ENCODE measurements at regions not wholly inside any gene's neighbourhood (a gene's known extent, or its start where the extent isn't known, plus 50 kb on each side); places are given as distances from the start of the nearest gene placed in this dataset.
A peak's percentile ranks its signal among the peaks of the same experiment; 100 is the strongest.
"Not testable (repeated sequence)": the region's sequence is repeated elsewhere in the genome, so short reads cannot be mapped to it uniquely, and the experiment has no call there.

- no peak for TF ChIP-seq POLR2AphosphoS5 (IDR thresholded peaks at IDR 0.05)
- no peak for TF ChIP-seq POLR2A (IDR thresholded peaks at IDR 0.05)
- TF ChIP-seq, protein P1, sequence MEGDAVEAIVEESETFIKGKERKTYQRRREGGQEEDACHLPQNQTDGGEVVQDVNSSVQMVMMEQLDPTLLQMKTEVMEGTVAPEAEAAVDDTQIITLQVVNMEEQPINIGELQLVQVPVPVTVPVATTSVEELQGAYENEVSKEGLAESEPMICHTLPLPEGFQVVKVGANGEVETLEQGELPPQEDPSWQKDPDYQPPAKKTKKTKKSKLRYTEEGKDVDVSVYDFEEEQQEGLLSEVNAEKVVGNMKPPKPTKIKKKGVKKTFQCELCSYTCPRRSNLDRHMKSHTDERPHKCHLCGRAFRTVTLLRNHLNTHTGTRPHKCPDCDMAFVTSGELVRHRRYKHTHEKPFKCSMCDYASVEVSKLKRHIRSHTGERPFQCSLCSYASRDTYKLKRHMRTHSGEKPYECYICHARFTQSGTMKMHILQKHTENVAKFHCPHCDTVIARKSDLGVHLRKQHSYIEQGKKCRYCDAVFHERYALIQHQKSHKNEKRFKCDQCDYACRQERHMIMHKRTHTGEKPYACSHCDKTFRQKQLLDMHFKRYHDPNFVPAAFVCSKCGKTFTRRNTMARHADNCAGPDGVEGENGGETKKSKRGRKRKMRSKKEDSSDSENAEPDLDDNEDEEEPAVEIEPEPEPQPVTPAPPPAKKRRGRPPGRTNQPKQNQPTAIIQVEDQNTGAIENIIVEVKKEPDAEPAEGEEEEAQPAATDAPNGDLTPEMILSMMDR (IDR thresholded peaks at IDR 0.05): no peak
- intact Hi-C loops (cut with DNase I; ENCODE audit: low total_unique reads): no loop called here
- H3K27ac ChIP-seq: no peak overlapping the region
- no peaks in the 10 kb centered on the region for H3K9me3 ChIP-seq
- H3K27me3 ChIP-seq: no peaks in the 10 kb centered on the region
- H3K4me1 ChIP-seq: no peaks in the 10 kb centered on the region
- no peak overlapping the region for H3K4me3 ChIP-seq
- H3K36me3 ChIP-seq: no peaks in the 10 kb centered on the region
- DNase-seq (ENCODE audit: low spot score in 2 of 2): no peak
Measured at GRCh38 chr13:110046811-110047210, 260.1 kb downstream of the COL4A1 start.

GRCh38 chr13:110045919-110046318, 259.5 kb upstream of the IRS2 start:
- intact Hi-C loops (cut with DNase I; ENCODE audit: low total_unique reads): no loop called here
- H3K4me1 ChIP-seq: no peaks in the 10 kb centered on the region
- TF ChIP-seq POLR2A (IDR thresholded peaks at IDR 0.05): no peak
- TF ChIP-seq POLR2AphosphoS5 (IDR thresholded peaks at IDR 0.05): no peak
- TF ChIP-seq, protein P1 (IDR thresholded peaks at IDR 0.05): no peak
- DNase-seq (ENCODE audit: low spot score in 2 of 2): no peak
- no peaks in the 10 kb centered on the region for H3K27me3 ChIP-seq
- H3K4me3 ChIP-seq: no peak overlapping the region
- H3K9me3 ChIP-seq: no peaks in the 10 kb centered on the region
- no peak overlapping the region for H3K27ac ChIP-seq
- no peaks in the 10 kb centered on the region for H3K36me3 ChIP-seq

GRCh38 chr13:110045202-110045601, 258.8 kb upstream of the IRS2 start:
- no peaks in the 10 kb centered on the region for H3K9me3 ChIP-seq
- H3K4me3 ChIP-seq: peak overlapping the region in 1 of 3 donors; percentile 41
- H3K27me3 ChIP-seq: no peaks in the 10 kb centered on the region
- DNase-seq (ENCODE audit: low spot score in 2 of 2): no peak
- H3K27ac ChIP-seq: no peak overlapping the region
- no peaks in the 10 kb centered on the region for H3K4me1 ChIP-seq
- no peaks in the 10 kb centered on the region for H3K36me3 ChIP-seq
- intact Hi-C loops (cut with DNase I; ENCODE audit: low total_unique reads): no loop called here
- TF ChIP-seq, protein P1 (IDR thresholded peaks at IDR 0.05): no peak
- TF ChIP-seq POLR2AphosphoS5 (IDR thresholded peaks at IDR 0.05) (no peak), POLR2A (IDR thresholded peaks at IDR 0.05) (no peak)

GRCh38 chr13:110044551-110045111, 258.2 kb upstream of the IRS2 start:
- Histone ChIP-seq H3K36me3 (no peaks in the 10 kb centered on the region), H3K9me3 (no peaks in the 10 kb centered on the region), H3K27me3 (no peaks in the 10 kb centered on the region), H3K4me3 (peak overlapping the region in 1 of 3 donors; percentile 41), H3K27ac (no peak overlapping the region), H3K4me1 (no peaks in the 10 kb centered on the region)
- intact Hi-C loops (cut with DNase I; ENCODE audit: low total_unique reads): no loop called here
- no peak for DNase-seq (ENCODE audit: low spot score in 2 of 2)
- TF ChIP-seq POLR2A (IDR thresholded peaks at IDR 0.05) (no peak), POLR2AphosphoS5 (IDR thresholded peaks at IDR 0.05) (no peak)
- TF ChIP-seq, protein P1 (IDR thresholded peaks at IDR 0.05): no peak

DNA sequence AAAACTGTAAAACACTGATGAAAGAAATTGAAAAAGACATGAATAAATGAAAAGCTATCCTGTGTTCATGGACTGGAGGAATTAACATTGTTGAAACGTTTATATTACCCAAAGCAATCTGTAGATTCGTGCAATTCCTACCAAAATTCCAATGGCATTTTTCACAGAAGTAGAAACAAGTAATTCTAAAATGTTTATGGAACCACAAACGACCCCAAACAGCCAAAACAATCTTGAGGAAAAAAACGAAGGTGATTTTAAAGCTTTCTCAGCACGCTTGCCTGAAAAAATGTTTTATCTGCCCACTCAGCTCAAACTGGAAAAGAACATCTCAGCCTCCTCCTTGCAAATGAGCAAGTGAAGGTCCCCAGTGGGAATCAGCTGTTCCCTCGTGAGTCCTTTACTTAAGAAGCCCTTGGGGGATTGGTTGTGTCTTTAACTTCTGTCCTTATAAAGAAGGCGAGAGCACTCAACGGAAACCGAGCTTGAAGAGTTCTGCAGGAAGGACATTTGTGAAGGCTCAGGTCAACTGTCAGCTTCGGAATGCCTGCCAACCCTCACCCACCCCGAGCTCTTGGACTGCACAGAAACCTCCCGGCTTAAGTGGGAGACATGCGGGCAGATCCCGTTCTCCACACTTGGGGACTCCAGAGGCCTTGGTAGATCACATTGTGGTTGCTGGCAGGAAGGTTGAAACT, 256.0 kb upstream of the IRS2 start:
- H3K9me3 ChIP-seq: no peaks in the 10 kb centered on the region
- no peaks in the 10 kb centered on the region for H3K27me3 ChIP-seq
- intact Hi-C loops (cut with DNase I; ENCODE audit: low total_unique reads): no loop called here
- DNase-seq (ENCODE audit: low spot score in 2 of 2): no peak
- H3K4me3 ChIP-seq: no peak overlapping the region
- no peaks in the 10 kb centered on the region for H3K36me3 ChIP-seq
- H3K27ac ChIP-seq: no peak overlapping the region
- no peak for TF ChIP-seq POLR2AphosphoS5 (IDR thresholded peaks at IDR 0.05)
- TF ChIP-seq, protein P1 (IDR thresholded peaks at IDR 0.05): no peak
- TF ChIP-seq POLR2A (IDR thresholded peaks at IDR 0.05): no peak
- no peaks in the 10 kb centered on the region for H3K4me1 ChIP-seq

DNA sequence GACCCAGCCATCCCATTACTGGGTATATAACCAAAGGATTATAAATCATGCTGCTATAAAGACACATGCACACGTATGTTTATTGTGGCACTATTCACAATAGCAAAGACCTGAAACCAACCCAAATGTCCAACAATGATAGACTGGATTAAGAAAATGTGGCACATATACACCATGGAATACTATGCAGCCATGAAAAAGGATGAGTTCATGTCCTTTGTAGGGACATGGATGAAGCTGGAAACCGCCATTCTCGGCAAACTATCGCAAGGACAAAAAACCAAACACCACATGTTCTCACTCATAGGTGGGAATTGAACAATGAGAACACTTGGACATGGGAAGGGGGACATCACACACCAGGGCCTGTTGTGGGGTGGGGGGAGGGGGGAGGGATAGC, 255.3 kb upstream of the IRS2 start:
- H3K9me3 ChIP-seq; intact Hi-C loops (cut with DNase I; ENCODE audit: low total_unique reads); H3K4me3 ChIP-seq; H3K27ac ChIP-seq; H3K36me3 ChIP-seq; DNase-seq (ENCODE audit: low spot score in 2 of 2); H3K27me3 ChIP-seq; H3K4me1 ChIP-seq: not testable (repeated sequence)
